Stomach (tissue), 4 donors: ENCODE measurements at regions not wholly inside any gene's neighbourhood (a gene's known extent, or its start where the extent isn't known, plus 50 kb on each side); places are given as distances from the start of the nearest gene placed in this dataset.

Experiments
- CTCF ChIP-seq, 7 experiments: fragments of 450-650 bp in 4 of 7; fragments of 200-600 bp in 3 of 7; sonication (generic) in 3 of 7; IDR thresholded peaks; one replicate each; pipeline ENCODE4 v1.5.1; 2016 to 2019; ENCODE audit warnings: antibody characterized with exemption in 7 of 7, control low read depth in 2 of 7, mild to moderate bottlenecking in 1 of 7
- POLR2A ChIP-seq, 4 donors: fragments of 450-650 bp; IDR thresholded peaks; one replicate each; pipeline ENCODE4 v1.6.1; 2016; ENCODE audit warnings: antibody characterized with exemption in 4 of 4, control low read depth in 2 of 4, mild to moderate bottlenecking in 1 of 4, moderate library complexity in 1 of 4

- no peak for TF ChIP-seq POLR2A (IDR thresholded peaks at IDR 0.05)
- TF ChIP-seq CTCF (IDR thresholded peaks at IDR 0.05): no peak
Observed at GRCh38 chr20:19012676-19013075, 199.1 kb downstream of the SCP2D1 start.
